WTC11 (cell line): ENCODE measurements at regions not wholly inside any gene's neighbourhood (a gene's known extent, or its start where the extent isn't known, plus 50 kb on each side); places are given as distances from the start of the nearest gene placed in this dataset.
A peak's percentile ranks its signal among the peaks of the same experiment; 100 is the strongest.

Experiments
- ATAC-seq: fragments of 200-7000 bp; cut with Tn5 transposase; 2 replicates; pipeline ENCODE4 v1.10.0; 2021; ENCODE audit warnings: mild to moderate bottlenecking, moderate library complexity
- CTCF ChIA-PET: fragments of 300-600 bp; sonication (Branson Sonifier 250); formaldehyde crosslinking; loops from one replicate; lab custom pipeline; 2021; ENCODE audit warnings: antibody characterized with exemption; lab: Charles Lee
- POLR2A ChIA-PET: fragments of 350-600 bp; sonication (Branson Sonifier 250); formaldehyde crosslinking; loops from one replicate; lab custom pipeline; 2021; ENCODE audit warnings: antibody characterized with exemption; lab: Charles Lee
- DNase-seq: peaks from one replicate; pipeline ENCODE4 v3.0.0; 2021; ENCODE audit warnings: low spot score
- H3K27ac Mint-ChIP-seq: 2 replicates; pipeline ENCODE4 v1.8.0; 2021; ENCODE audit warnings: mixed read lengths
- H3K27me3 Mint-ChIP-seq: 2 replicates; pipeline ENCODE4 v1.8.0; 2021; ENCODE audit warnings: low read depth, mild to moderate bottlenecking, moderate library complexity, mixed read lengths
- H3K36me3 Mint-ChIP-seq: 2 replicates; pipeline ENCODE4 v1.8.0; 2021; ENCODE audit warnings: mixed read lengths
- H3K4me1 Mint-ChIP-seq: 2 replicates; pipeline ENCODE4 v1.8.0; 2022; ENCODE audit warnings: mixed read lengths
- H3K4me3 Mint-ChIP-seq: 2 replicates; pipeline ENCODE4 v1.8.0; 2021; ENCODE audit warnings: mild to moderate bottlenecking, moderate library complexity, mixed read lengths
- H3K9me3 Mint-ChIP-seq: 2 replicates; pipeline ENCODE4 v1.8.0; 2021; ENCODE audit warnings: mixed read lengths
- CREB1 ChIP-seq: sonication (generic); formaldehyde crosslinking; IDR thresholded peaks from 2 replicates; pipeline ENCODE4 v1.8.0; 2023; ENCODE audit warnings: mild to moderate bottlenecking, missing genetic modification reagents
- CREM ChIP-seq: sonication (generic); formaldehyde crosslinking; IDR thresholded peaks from 2 replicates; pipeline ENCODE4 v1.8.1; 2022; ENCODE audit warnings: mild to moderate bottlenecking, missing genetic modification reagents, moderate library complexity
- ESRRA ChIP-seq: sonication (generic); formaldehyde crosslinking; IDR thresholded peaks from 2 replicates; pipeline ENCODE4 v1.8.1; 2022; ENCODE audit warnings: mild to moderate bottlenecking, missing genetic modification reagents, borderline replicate concordance
- GRHL2 ChIP-seq: fragments of 250-450 bp; sonication (Bioruptor Pico); IDR thresholded peaks from 2 replicates; pipeline ENCODE4 v1.8.0; 2022; ENCODE audit warnings: mild to moderate bottlenecking, moderate library complexity; ENCODE audit not compliant: insufficient replicate concordance, severe bottlenecking
- SP1 ChIP-seq: sonication (generic); formaldehyde crosslinking; conservative IDR thresholded peaks from 2 replicates; pipeline ENCODE4 v1.8.1; 2022; ENCODE audit warnings: missing genetic modification reagents
- TEAD4 ChIP-seq: sonication (generic); formaldehyde crosslinking; IDR thresholded peaks from 2 replicates; pipeline ENCODE4 v1.8.0; 2022; ENCODE audit warnings: mild to moderate bottlenecking, missing genetic modification reagents
- ZNF219 ChIP-seq: sonication (generic); formaldehyde crosslinking; IDR thresholded peaks from 2 replicates; pipeline ENCODE4 v1.8.0; 2023; ENCODE audit warnings: missing genetic modification reagents, mild to moderate bottlenecking, borderline replicate concordance
- ZNF671 ChIP-seq: fragments of 250-450 bp; sonication (Bioruptor Pico); IDR thresholded peaks from 2 replicates; pipeline ENCODE4 v1.8.0; 2021; ENCODE audit warnings: mild to moderate bottlenecking
- TF ChIP-seq, protein P1 (sequence below): fragments of 250-450 bp; sonication (Bioruptor Pico); IDR thresholded peaks from 2 replicates; pipeline ENCODE4 v1.9.0; 2021; ENCODE audit warnings: mild to moderate bottlenecking
- TF ChIP-seq, protein P2 (sequence below): sonication (generic); formaldehyde crosslinking; IDR thresholded peaks from 2 replicates; pipeline ENCODE4 v1.8.0; 2023; ENCODE audit warnings: missing genetic modification reagents, mild to moderate bottlenecking, borderline replicate concordance
- TF ChIP-seq, protein P3 (sequence below): sonication (generic); formaldehyde crosslinking; IDR thresholded peaks from 2 replicates; pipeline ENCODE4 v1.8.0; 2022; ENCODE audit warnings: mild to moderate bottlenecking, missing genetic modification reagents
- TF ChIP-seq, protein P4 (sequence below): fragments of 250-450 bp; sonication (Bioruptor Pico); IDR thresholded peaks from 2 replicates; pipeline ENCODE4 v1.8.0; 2021; ENCODE audit warnings: mild to moderate bottlenecking
- TF ChIP-seq, protein P5 (sequence below): sonication (generic); formaldehyde crosslinking; IDR thresholded peaks from 2 replicates; pipeline ENCODE4 v1.8.1; 2023; ENCODE audit warnings: mild to moderate bottlenecking, moderate library complexity, missing genetic modification reagents

DNA sequence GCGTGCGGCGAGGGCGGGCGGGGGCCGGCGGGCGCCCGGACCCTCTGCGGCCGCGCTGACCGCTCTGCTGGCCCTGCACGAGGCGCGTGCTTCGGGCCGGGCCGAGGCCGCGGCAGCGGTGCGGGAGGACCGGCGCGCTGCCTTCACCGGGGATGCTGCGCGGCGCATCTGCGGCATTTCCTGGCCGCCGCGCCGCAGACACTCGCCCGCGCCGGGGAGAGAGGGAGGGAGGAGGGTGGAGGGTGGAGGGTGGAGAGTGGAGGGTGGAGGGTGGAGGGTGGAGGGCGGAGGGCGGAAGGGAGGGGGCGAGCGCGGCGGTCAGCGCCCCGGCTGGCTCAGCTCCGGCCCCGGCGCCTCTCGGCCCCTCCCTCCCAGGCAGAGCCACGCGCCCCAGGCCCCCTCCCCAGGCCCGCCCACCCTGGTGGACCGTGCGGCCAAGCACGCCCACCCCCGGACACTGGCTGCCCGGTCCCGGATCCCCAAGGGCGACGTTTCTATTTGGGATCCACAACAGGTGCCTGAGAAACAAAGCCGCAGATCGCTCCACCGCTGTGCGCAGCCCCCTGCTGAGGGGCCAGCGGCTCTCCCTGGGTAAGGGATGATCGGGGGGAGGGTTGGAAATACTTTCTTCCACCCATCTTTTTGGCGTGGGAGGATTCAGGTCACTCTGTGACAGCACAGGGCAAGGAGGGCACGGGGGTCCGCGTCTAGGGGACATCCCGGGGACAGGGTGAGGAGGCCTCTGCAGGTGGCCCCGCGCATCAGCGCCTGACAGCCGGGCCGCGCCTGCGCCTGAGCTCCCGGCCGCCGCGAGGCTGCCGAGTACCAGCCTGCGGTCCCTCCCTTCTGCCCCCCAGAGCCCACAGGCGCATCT lies 111.2 kb upstream of the BEND6 start (continued):
- no peak for TF ChIP-seq GRHL2
- no peak for TF ChIP-seq ZNF219 (CRISPR knock-in tag)
- TF ChIP-seq, protein P1, sequence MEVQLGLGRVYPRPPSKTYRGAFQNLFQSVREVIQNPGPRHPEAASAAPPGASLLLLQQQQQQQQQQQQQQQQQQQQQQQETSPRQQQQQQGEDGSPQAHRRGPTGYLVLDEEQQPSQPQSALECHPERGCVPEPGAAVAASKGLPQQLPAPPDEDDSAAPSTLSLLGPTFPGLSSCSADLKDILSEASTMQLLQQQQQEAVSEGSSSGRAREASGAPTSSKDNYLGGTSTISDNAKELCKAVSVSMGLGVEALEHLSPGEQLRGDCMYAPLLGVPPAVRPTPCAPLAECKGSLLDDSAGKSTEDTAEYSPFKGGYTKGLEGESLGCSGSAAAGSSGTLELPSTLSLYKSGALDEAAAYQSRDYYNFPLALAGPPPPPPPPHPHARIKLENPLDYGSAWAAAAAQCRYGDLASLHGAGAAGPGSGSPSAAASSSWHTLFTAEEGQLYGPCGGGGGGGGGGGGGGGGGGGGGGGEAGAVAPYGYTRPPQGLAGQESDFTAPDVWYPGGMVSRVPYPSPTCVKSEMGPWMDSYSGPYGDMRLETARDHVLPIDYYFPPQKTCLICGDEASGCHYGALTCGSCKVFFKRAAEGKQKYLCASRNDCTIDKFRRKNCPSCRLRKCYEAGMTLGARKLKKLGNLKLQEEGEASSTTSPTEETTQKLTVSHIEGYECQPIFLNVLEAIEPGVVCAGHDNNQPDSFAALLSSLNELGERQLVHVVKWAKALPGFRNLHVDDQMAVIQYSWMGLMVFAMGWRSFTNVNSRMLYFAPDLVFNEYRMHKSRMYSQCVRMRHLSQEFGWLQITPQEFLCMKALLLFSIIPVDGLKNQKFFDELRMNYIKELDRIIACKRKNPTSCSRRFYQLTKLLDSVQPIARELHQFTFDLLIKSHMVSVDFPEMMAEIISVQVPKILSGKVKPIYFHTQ = no peak
- no peak for TF ChIP-seq TEAD4
- no peak for TF ChIP-seq CREB1 (CRISPR knock-in tag)
- TF ChIP-seq, all 79 proteins: peak for 4

DNA sequence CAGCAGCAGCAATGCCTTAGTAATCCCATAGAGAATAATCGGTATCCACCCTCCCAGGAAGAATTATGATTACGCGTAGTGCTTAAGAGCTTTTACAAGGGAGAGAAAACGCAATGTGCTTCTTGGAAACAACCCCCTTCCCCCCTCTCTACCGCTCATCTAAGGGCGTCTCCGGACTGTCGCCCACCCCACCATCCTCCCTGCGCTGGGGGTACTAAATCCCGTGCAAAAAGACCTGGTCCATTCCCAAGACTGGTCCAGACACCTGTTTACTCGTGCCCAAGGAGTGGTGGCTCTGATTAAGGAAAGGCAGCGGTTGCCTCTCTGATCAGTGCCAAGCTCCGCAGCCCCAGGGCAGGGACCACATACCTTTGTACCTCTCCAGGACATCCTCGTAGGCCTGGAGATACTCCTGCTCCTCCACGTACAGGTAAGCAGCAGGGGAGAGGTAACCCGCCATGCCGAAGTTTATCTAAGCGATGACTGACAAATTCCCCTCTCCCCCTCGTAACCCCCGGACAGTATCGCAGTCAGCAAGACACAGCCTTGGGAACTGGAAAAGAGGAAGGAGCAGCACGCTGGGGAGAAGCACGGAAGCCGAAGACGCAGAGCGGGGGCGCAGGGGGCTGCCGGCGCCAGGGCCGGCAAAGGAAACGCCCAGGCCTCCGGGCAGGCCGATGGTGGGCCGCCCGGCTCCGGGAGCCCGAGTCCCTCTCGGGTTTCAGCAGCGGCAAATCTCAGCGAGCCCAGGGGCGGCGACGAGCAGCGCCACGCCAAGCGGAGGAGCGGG lies 112.0 kb upstream of the BEND6 start:
- H3K9me3 Mint-ChIP-seq = no peaks in the 10 kb centered on the region
- peak; percentile 34 for ATAC-seq
- DNase-seq = peak; percentile 72
- POLR2A ChIA-PET = interaction anchor here (0.6 to 1.5 kb wide), 5 partner anchors 28 to 75 kb away, joined by 3 to 4 read pairs (median 3); no protein-coding TSS in a partner anchor
- TF ChIP-seq ZNF671 (no peak), TEAD4 (no peak), CREM (CRISPR knock-in tag) (0 out of 2 replicates have a peak, but pooled peaks have one; percentile 13), ESRRA (no peak), SP1 (CRISPR knock-in tag) (peak; percentile 13; the same call in 1 of the 2 replicates)
- TF ChIP-seq, protein P2, sequence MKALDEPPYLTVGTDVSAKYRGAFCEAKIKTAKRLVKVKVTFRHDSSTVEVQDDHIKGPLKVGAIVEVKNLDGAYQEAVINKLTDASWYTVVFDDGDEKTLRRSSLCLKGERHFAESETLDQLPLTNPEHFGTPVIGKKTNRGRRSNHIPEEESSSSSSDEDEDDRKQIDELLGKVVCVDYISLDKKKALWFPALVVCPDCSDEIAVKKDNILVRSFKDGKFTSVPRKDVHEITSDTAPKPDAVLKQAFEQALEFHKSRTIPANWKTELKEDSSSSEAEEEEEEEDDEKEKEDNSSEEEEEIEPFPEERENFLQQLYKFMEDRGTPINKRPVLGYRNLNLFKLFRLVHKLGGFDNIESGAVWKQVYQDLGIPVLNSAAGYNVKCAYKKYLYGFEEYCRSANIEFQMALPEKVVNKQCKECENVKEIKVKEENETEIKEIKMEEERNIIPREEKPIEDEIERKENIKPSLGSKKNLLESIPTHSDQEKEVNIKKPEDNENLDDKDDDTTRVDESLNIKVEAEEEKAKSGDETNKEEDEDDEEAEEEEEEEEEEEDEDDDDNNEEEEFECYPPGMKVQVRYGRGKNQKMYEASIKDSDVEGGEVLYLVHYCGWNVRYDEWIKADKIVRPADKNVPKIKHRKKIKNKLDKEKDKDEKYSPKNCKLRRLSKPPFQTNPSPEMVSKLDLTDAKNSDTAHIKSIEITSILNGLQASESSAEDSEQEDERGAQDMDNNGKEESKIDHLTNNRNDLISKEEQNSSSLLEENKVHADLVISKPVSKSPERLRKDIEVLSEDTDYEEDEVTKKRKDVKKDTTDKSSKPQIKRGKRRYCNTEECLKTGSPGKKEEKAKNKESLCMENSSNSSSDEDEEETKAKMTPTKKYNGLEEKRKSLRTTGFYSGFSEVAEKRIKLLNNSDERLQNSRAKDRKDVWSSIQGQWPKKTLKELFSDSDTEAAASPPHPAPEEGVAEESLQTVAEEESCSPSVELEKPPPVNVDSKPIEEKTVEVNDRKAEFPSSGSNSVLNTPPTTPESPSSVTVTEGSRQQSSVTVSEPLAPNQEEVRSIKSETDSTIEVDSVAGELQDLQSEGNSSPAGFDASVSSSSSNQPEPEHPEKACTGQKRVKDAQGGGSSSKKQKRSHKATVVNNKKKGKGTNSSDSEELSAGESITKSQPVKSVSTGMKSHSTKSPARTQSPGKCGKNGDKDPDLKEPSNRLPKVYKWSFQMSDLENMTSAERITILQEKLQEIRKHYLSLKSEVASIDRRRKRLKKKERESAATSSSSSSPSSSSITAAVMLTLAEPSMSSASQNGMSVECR (CRISPR knock-in tag) = peak; percentile 65; the same call in 1 of the 2 replicates
- TF ChIP-seq, protein P3, sequence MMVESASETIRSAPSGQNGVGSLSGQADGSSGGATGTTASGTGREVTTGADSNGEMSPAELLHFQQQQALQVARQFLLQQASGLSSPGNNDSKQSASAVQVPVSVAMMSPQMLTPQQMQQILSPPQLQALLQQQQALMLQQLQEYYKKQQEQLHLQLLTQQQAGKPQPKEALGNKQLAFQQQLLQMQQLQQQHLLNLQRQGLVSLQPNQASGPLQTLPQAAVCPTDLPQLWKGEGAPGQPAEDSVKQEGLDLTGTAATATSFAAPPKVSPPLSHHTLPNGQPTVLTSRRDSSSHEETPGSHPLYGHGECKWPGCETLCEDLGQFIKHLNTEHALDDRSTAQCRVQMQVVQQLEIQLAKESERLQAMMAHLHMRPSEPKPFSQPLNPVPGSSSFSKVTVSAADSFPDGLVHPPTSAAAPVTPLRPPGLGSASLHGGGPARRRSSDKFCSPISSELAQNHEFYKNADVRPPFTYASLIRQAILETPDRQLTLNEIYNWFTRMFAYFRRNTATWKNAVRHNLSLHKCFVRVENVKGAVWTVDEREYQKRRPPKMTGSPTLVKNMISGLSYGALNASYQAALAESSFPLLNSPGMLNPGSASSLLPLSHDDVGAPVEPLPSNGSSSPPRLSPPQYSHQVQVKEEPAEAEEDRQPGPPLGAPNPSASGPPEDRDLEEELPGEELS (CRISPR knock-in tag) = no peak
- TF ChIP-seq, protein P4, sequence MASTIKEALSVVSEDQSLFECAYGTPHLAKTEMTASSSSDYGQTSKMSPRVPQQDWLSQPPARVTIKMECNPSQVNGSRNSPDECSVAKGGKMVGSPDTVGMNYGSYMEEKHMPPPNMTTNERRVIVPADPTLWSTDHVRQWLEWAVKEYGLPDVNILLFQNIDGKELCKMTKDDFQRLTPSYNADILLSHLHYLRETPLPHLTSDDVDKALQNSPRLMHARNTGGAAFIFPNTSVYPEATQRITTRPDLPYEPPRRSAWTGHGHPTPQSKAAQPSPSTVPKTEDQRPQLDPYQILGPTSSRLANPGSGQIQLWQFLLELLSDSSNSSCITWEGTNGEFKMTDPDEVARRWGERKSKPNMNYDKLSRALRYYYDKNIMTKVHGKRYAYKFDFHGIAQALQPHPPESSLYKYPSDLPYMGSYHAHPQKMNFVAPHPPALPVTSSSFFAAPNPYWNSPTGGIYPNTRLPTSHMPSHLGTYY = no peak
- TF ChIP-seq, protein P5, sequence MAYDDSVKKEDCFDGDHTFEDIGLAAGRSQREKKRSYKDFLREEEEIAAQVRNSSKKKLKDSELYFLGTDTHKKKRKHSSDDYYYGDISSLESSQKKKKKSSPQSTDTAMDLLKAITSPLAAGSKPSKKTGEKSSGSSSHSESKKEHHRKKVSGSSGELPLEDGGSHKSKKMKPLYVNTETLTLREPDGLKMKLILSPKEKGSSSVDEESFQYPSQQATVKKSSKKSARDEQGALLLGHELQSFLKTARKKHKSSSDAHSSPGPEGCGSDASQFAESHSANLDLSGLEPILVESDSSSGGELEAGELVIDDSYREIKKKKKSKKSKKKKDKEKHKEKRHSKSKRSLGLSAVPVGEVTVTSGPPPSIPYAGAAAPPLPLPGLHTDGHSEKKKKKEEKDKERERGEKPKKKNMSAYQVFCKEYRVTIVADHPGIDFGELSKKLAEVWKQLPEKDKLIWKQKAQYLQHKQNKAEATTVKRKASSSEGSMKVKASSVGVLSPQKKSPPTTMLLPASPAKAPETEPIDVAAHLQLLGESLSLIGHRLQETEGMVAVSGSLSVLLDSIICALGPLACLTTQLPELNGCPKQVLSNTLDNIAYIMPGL (CRISPR knock-in tag) = 0 out of 2 replicates have a peak, but pooled peaks have one; percentile 26
- H3K27me3 Mint-ChIP-seq = no peaks in the 10 kb centered on the region
- H3K4me3 Mint-ChIP-seq = peak overlapping the region; percentile 97
- CTCF ChIA-PET = interaction anchor here (0.8 to 2.5 kb wide), 10 partner anchors 9 to 205 kb away, joined by 3 to 20 read pairs (median 6); no protein-coding TSS in a partner anchor
- no peaks in the 10 kb centered on the region for H3K36me3 Mint-ChIP-seq
- H3K27ac Mint-ChIP-seq = peak overlapping the region; percentile 95
- H3K4me1 Mint-ChIP-seq = peaks cover 68% of the 10 kb centered on the region
